GM21528 (cell line): ENCODE measurements at regions not wholly inside any gene's neighbourhood (a gene's known extent, or its start where the extent isn't known, plus 50 kb on each side); places are given as distances from the start of the nearest gene placed in this dataset.

Experiments used
- ATAC-seq: cut with Tn5 transposase; IDR thresholded peaks from one replicate; pipeline ENCODE4 v1.9.1; 2021; ENCODE audit warnings: mild to moderate bottlenecking, moderate library complexity; ENCODE audit not compliant: unreplicated experiment, low FRiP score

- no peak for ATAC-seq
Measured at GRCh38 chr13:70432276-70432805, 324.1 kb upstream of the KLHL1 start.

DNA sequence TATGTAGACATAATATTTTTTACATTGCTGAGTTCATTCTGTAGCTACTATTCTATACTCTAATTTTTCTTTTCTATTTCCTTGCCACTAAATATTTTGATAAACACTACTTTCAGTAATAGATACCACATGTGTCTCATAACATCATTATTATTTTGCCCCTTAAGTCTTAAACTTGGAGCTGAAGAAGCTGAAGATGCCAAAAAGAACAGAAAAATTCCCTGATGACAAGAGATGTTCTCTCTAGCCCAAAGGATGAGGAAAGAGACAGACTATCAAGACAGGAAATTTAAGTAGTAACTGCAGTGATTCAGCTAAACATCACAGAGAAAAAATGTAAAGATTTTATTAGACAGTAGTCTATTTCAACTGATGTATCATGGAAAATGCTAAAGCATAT is 322.0 kb upstream of the KLHL1 start:
- no peak for ATAC-seq

GRCh38 chr13:70424928-70425327 is 316.7 kb upstream of the KLHL1 start:
- no peak for ATAC-seq

DNA sequence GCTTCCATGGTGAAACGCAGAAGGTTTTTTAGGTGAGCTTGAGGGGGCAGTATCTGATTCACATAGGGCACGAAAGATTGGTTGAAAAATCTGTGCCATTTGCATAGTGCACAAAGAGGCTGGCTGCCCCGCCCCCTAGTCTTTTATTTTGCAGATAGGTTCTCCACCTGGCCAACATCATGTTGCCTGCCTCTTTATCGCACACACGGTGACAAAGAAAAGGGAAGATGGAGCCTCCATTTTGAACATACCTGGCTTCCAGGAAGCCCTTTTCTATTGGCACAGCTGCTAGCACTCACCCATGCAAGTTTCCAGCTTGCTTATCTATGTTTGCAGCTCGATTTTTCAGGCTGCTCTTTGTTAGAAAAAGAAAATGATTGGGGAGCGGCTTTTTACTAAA is 316.2 kb upstream of the KLHL1 start:
- no peak for ATAC-seq

DNA sequence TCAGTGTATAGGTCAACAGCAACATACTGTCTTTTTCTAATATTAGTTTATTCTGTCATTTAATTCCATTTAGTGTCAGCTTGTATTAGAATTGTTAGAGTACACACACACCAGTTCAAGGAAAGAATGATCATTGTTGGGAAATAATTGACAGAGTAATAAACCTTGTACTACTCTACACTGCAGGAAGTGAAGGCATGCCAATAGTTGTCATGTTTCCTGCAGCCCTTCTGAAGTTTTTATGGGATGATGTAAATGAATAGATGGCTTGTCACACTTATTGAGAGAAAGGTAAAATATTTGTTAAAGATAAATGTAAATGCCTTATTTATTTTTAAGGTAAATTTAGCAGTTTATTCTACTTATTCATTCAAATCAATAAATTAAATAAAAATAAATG is 306.9 kb upstream of the KLHL1 start:
- no peak for ATAC-seq

DNA sequence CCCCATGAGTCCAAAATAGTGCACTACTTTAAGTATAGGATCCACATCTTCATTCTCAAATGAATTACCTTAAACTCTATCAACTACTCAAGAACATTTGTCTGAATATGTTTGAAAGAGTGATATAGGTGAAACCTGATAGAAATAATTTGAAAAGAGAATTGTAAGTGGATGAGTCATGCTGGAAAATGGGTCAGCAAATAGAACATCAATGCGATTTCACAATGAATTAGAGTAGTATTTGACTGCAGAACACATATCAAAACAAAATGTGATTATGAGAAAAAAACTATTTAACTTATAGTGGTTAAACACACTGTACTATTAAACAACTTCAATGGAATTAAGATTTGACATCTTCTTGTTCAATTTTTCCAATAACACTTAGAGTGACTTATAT is 300.6 kb upstream of the KLHL1 start:
- ATAC-seq = no peak

GRCh38 chr13:70407486-70407885 is 299.2 kb upstream of the KLHL1 start:
- no peak for ATAC-seq

DNA sequence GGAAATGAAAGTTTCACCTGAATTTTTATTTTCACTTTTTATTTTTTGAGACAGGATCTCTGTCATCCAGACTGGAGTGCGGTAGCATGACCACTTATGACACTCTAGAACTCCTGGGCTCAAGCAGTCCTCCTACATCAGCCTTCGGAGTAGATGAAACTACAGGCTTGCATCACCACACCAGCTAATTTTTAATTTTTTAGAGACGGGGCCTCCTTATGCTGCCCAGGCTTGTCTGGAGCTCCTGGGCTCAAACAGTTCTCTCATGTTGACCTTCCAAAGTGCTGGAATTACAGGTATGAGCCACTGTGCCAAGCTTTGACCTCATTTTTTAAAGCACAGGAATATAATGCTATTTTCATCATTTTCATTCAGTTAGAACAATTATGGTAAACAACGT is 297.0 kb upstream of the KLHL1 start:
- ATAC-seq = no peak

GRCh38 chr13:70394031-70394548 is 285.8 kb upstream of the KLHL1 start:
- no peak for ATAC-seq

GRCh38 chr13:70391678-70392077 is 283.4 kb upstream of the KLHL1 start:
- no peak for ATAC-seq

DNA sequence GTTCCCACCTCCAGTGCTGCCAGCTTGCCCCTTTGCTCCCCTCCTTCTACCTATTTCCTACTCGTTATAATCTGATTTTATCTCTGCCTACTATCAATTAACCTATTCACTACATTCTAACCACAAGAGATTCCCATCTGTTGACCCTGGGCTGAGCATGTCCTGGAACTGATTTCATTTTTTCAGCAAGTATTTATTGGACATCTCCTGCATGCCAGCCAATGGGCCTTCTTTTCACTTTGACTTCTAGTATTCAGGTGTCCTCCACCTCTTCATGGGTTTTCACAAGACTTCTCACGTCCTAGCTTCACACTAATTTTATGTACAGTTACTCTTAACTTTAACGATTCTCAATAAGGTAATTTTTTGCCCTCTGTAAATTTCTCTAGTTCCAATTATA is 282.7 kb upstream of the KLHL1 start:
- no peak for ATAC-seq

DNA sequence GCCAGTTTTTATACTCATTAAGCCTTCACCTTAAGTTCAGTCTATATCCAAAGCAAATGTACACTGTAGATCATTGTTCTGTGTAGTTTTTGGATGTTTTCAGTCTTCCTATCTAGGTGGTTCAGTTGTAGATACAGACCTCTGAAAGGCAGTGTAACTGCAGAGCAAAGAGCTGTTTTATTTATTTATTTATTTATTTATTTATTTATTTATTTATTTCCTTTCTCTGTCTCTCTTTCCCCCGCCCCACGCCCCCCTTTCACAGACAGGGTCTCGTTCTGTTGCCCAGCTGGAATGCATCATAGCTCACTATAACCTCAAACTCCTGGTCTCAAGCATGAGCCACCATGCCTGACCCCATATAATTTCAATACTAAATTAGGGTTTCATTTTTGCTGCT is 281.8 kb upstream of the KLHL1 start:
- ATAC-seq = no peak

DNA sequence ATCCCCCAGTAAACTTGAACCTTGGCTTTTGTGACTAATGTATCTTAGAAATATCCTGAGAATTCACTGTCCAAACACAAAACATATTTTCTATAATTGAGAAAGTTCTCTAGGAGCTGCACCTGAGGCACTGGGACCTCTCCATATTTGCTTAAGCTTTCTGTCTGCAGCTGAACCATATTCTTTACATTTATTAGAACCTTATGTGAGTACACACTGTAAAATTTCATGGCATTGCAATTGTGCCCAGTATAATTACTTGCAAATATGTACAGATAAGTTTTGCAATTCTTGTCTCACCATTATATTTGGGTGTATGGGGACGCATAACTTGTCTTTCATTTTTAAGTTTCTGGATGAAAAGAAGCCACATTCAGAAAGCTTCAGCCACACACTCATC is 280.7 kb upstream of the KLHL1 start:
- ATAC-seq = no peak

- ATAC-seq = no peak
Measured at GRCh38 chr13:70386919-70387318, 278.7 kb upstream of the KLHL1 start.

- no peak for ATAC-seq
Measured at GRCh38 chr13:70385852-70386251, 277.6 kb upstream of the KLHL1 start.

- no peak for ATAC-seq
Measured at GRCh38 chr13:70384156-70384555, 275.9 kb upstream of the KLHL1 start.

GRCh38 chr13:70380809-70381208 is 272.6 kb upstream of the KLHL1 start:
- ATAC-seq = no peak

GRCh38 chr13:70375718-70376117 is 267.5 kb upstream of the KLHL1 start:
- no peak for ATAC-seq

GRCh38 chr13:70370924-70371323 is 262.7 kb upstream of the KLHL1 start:
- no peak for ATAC-seq

DNA sequence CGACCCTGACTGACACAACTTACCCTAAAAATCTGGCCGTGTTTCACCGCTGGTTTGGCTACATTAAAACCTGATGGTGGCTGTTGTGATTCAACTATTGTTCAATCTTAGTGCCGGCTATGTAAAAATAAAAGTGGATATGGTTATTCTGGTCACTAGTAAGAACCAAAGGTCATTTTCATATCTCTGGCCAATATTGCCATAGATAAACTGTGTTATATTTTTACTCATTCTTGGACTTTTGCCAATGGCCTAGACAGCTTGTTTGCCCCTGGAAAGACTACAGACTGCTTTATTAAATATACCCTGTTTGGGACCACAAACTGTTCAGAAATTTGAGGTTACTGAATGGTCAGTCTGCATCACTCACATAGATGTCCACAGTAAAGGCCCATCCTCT is 258.5 kb upstream of the KLHL1 start:
- no peak for ATAC-seq

GRCh38 chr13:70363991-70364390 is 255.7 kb upstream of the KLHL1 start:
- ATAC-seq = no peak

DNA sequence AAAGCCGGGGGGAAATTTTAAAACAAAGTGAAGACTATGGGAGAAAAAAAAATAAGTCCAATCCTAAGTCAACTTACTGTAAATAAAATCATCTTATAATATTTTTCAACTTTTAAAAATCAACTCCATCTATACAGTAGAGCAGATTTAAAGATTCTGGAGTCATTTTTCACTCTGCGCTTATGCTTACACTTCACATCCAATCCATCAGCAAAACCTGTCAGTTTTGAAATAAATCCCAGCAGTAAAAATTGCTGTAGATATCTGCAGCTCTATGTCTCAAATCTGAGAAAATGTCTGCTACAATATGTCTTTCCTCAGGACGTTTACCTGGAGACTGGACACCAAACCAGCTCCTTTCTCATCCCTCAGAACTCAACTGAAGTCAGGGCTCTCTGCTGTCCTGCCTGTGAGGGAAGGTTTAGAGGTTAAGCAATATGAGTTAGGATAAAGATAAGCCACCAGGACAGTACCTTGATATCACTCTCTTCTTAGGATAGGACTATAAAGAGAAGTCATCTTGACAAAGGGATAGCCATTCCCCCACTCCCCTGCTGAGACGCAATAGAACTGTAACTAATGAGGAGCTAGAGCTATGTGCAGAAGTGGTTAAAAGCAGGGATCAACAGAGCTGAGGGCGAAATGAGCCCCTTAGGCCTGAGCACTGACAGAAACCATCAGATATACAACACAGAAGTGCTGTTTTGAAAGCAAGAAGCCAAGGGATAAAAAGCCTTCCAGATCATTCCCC is 254.7 kb upstream of the KLHL1 start:
- no peak for ATAC-seq
